Breast epithelium (tissue), 3 donors: ENCODE measurements at regions not wholly inside any gene's neighbourhood (a gene's known extent, or its start where the extent isn't known, plus 50 kb on each side); places are given as distances from the start of the nearest gene placed in this dataset.

Experiments
- POLR2A ChIP-seq: fragments of 450-650 bp; IDR thresholded peaks from one replicate; pipeline ENCODE4 v1.6.1; 2016; ENCODE audit warnings: antibody characterized with exemption, mild to moderate bottlenecking, moderate library complexity
- POLR2AphosphoS5 ChIP-seq, 3 donors: sonication (generic); formaldehyde crosslinking; IDR thresholded peaks; one replicate each; pipeline ENCODE4 v1.6.1; 2017; ENCODE audit warnings: antibody characterized with exemption in 3 of 3
- TF ChIP-seq, protein P1 (sequence below), 3 donors: fragments of 450-650 bp; IDR thresholded peaks; one replicate each; pipeline ENCODE4 v1.5.1; 2016 to 2017; ENCODE audit warnings: antibody characterized with exemption in 3 of 3, mild to moderate bottlenecking in 3 of 3, moderate library complexity in 3 of 3

DNA sequence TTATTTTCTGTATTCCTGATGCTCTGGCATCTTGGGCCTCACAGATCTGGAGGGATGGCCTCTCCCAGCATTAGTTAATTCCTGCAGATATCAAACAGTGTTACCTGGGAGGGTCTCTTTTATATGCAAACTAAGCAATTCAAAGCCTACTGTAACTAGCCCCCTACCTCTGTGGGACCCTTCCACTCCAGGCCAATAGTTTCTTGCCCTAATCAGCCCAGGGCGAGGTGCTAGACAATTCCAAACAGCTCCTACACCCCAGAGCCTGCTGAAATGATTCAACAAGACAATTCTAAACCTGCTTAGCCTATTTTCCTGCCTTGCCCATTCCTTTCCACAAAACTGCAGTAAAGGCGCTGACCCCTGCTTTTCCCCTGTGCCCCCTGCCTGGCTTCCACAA lies 106.6 kb upstream of the IGSF10 start:
- TF ChIP-seq, protein P1, sequence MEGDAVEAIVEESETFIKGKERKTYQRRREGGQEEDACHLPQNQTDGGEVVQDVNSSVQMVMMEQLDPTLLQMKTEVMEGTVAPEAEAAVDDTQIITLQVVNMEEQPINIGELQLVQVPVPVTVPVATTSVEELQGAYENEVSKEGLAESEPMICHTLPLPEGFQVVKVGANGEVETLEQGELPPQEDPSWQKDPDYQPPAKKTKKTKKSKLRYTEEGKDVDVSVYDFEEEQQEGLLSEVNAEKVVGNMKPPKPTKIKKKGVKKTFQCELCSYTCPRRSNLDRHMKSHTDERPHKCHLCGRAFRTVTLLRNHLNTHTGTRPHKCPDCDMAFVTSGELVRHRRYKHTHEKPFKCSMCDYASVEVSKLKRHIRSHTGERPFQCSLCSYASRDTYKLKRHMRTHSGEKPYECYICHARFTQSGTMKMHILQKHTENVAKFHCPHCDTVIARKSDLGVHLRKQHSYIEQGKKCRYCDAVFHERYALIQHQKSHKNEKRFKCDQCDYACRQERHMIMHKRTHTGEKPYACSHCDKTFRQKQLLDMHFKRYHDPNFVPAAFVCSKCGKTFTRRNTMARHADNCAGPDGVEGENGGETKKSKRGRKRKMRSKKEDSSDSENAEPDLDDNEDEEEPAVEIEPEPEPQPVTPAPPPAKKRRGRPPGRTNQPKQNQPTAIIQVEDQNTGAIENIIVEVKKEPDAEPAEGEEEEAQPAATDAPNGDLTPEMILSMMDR (IDR thresholded peaks at IDR 0.05) = no peak
- TF ChIP-seq POLR2A (no peak), POLR2AphosphoS5 (IDR thresholded peaks at IDR 0.05) (no peak)
